GM18907 (cell line): ENCODE measurements at regions not wholly inside any gene's neighbourhood (a gene's known extent, or its start where the extent isn't known, plus 50 kb on each side); places are given as distances from the start of the nearest gene placed in this dataset.
"Not testable (repeated sequence)": the region's sequence is repeated elsewhere in the genome, so short reads cannot be mapped to it uniquely, and the experiment has no call there.

Source experiments
- ATAC-seq: cut with Tn5 transposase; IDR thresholded peaks from one replicate; pipeline ENCODE4 v1.9.1; 2021; ENCODE audit warnings: mild to moderate bottlenecking, moderate library complexity; ENCODE audit not compliant: unreplicated experiment

- ATAC-seq, result peak; percentile 98
Observed at GRCh38 chr5:90338712-90339372, 70.7 kb downstream of the CETN3 start.

DNA sequence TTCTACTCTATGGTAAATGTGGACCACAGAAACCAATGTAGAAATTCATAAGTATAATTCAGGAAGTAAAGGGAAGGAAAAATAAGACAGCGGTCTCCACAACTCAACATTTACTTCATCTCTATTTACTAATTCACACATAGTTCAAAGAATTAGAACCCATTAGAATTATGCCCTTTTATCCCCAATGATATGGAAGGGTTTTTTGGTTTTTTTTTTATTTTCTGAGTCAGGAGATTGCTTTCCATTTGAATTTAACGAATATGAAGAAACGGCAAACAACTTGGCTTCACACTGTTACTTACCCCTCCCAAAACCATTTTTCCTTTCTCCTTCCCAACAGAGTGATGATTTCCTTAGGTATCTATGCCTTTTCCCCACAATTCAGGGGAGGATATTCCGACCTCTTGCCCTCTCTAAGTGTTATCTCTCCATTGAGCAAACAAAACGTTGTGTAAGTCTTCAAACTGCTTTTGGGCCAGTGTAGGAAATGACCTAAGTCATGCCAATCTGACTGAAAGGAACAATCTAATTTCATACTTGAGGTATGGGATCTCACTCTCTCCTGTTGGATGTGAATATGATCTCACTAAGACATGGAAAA, 72.0 kb downstream of the CETN3 start:
- ATAC-seq, result no peak

GRCh38 chr5:90336752-90337151, 72.8 kb downstream of the CETN3 start:
- ATAC-seq, result no peak

DNA sequence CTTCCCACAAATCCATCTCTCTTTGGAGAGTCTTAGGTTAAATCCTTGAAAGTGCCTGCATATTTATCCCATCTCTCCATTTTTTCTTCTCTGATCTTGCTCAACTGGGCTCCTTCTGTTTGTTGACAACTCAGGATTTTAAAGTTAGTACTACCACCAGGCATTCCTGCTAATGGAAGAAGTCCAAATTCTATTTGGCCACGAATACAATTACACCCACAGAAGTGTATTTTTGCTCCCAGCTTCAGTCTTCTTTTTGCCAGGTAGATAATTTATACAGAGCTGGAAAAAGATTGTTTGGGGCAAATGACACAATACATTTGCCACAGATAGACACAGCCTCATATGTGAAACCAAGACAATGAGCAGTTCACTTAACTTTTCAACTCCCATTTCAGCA, 74.8 kb downstream of the CETN3 start:
- ATAC-seq, result no peak

GRCh38 chr5:90329911-90330310, 79.6 kb downstream of the CETN3 start:
- peak; percentile 69 for ATAC-seq

- ATAC-seq, result no peak
Observed at GRCh38 chr5:90326995-90327394, 82.6 kb downstream of the CETN3 start.

DNA sequence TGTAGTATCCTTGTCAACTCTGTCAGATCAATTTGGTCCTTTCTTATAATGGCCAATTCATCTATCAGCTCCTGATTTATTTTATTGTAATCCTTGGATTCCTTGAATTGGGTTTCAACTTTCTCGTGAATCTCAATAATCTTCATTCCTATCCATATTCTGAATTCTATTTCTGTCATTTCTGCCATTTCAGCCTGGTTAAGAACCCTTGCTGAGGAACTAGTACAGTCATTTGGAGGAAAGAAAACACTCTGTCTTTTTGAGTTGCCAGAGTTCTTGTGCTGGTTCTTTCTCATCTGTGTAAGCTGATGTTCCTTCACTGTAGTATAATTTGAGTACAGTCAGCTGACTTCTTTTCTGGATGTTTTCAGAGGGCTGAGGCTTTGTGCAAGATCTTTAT, 84.5 kb downstream of the CETN3 start:
- ATAC-seq, result no peak

DNA sequence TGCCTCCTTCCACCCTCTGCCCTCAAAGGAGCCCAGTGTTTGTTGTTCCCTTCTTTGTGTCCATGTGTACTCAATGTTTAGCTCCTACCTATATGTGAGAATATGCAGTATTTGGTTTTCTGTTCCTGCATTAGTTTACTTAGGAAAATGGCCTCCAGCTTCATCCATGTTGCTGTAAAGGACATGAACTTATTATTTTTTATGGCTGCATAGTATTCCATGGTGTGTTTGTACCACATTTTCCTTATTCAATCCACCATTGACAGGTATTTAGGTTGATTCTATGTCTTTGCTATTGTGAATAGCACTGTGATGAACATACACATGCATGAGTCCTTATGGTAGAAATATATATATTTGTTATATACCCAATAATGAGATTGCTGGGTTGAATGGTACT, 89.2 kb downstream of the CETN3 start:
- not testable (repeated sequence) for ATAC-seq

GRCh38 chr5:90312027-90312426, 97.5 kb downstream of the CETN3 start:
- no peak for ATAC-seq

DNA sequence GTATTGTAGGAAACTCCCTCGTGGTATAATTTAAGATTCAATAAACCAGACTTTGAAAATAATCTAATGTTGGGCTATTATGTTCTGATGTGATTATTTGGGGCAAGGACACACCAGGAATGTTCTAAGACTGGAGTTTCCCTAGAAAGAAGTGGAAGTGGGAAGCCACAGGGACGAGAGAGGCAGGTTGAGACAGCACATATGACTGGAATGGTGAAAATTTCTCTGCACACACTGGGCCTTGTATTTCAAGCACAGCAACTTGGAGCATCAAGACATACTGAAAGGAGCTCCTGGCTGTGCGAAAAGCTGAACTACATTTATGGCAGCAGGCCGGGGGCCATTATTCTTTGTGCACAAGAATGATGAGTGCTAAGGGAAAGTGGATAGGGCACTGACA, 98.2 kb downstream of the CETN3 start:
- no peak for ATAC-seq

- ATAC-seq, result no peak
Observed at GRCh38 chr5:90308787-90309585, 100.6 kb downstream of the CETN3 start.

DNA sequence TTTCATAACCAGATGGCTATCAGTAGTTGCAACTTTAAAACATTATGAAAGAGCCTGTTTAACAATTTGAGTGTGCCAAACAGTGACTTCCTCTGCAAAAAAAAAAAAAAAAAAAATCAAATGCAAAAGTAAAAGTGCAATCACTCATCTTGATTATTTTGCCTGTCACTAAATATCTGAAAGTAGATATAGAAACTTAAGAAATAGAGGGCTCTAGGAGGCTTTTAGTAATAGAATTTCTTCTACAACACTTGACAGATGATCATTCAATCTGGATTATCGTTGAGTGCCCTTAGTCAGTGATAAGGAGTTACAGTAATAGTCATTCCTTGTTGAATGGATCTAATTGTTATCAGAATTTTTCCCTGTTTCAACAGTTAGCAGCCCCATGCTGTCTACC, 101.8 kb downstream of the CETN3 start:
- no peak for ATAC-seq

DNA sequence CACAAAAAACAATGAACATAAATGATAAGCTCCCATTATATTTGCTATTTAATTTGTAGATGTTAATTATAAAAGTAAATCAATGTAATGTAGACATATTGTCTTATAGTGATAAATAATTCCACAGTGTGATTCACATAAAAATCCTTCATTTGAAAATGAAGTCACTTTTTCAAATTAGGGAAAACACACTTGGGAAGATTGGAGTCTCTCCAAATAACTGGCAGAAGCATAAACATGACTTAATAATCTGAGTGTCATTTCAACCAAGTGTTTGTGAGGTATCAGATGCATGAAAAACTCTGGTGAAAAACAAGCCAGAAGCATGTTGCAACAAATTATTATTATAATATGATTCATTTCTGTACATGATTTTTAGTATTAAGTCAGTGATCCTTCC, 102.2 kb downstream of the CETN3 start:
- no peak for ATAC-seq

DNA sequence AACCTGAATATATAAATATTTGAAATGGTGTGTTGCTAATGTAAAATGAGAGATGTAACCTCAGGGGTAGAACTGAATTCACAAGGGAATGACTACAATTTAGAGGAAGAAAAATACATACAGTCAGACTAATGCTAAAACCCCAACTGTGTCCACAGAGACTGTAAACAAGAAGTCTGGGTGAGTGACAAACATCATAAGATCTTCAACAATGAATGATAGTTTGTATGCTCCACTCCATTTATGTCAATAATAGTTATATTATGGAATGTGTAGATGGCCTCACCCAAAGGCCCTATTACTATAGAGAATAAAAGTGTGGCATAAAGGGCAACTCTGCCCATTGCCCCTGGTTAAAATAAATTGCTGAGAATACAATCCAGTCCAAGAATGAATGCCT, 102.9 kb downstream of the CETN3 start:
- no peak for ATAC-seq

- ATAC-seq, result no peak
Observed at GRCh38 chr5:90305041-90305720, 104.4 kb downstream of the CETN3 start.

DNA sequence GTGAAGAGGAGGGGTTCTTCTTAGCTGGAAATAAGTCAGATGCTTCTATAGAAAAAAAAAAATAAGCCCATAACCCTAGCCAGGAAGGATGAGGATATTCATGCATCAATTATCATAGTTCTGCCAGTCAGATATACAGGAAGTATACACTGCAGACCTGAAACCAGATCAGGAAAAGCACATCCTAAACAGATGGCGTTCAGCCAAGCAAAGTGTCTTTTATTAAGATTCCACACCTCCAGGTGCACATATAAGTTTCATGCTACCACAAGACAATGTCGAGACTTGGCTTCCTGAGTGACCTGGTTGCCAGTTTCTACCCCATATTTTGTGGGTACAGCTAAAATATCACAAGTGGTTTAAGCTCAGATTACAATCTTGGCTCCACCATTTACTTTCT, 108.3 kb downstream of the CETN3 start:
- peak; percentile 77 for ATAC-seq

- ATAC-seq, result no peak
Observed at GRCh38 chr5:90297045-90297764, 112.4 kb downstream of the CETN3 start.

DNA sequence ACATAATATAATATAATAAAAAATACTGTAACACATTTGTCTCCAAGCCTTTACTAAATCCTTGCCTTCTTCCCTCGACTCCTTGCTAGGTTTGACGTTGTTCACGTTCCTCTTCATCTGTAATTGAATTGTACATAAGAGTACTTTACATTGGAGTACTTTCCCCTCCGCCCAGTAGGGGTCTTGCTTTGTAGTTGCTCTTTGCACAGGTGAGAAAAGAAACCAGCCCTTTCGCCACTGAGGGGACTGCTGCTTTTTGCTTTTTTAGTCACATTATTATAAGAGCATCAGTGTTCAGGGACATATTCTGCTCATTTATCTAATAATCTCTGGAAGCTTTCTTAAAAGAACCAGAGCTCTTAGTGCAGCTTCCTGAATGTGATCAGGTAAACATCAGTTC, 115.0 kb downstream of the CETN3 start:
- no peak for ATAC-seq

DNA sequence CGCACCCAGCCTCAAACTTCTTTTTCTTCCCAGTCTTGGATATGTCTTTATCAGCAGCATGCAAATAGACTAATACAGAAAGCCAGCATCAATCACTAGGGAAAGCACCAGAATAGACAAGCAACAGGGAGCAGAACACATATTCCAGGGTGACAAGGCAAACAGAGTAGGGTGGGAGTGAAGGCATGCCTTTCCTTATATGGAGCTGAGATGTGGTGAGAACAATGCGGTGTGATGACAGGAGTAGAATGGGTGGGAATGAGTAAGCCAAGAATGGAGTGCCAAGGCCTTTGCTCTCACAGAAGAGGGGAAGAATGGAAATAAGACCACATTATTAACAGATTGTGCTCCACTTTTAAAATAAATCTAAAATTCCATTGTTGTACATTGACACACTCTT, 115.6 kb downstream of the CETN3 start:
- no peak for ATAC-seq

GRCh38 chr5:90290648-90291047, 118.9 kb downstream of the CETN3 start:
- no peak for ATAC-seq

DNA sequence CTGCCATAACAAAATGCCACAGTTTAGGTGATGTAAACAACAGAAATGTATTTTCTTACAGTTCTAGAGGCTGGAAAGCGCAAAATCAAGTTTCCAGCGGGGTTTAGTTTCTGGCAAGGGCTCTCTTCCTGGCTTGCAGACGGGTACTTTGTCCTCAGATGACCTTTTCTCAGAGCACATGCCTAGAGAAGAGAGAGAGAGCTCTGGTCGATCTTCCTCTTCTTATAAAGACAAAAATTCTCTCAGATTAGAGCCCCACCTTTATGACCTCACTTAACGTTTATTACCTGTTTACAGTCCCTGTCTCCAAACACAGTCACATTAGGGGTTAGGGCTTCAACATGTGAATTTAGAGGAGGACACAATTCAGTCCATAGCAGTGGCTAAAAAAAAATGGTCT, 119.7 kb downstream of the CETN3 start:
- no peak for ATAC-seq
